Ecto neural progenitor cell (in vitro differentiated cells): ENCODE measurements at regions not wholly inside any gene's neighbourhood (a gene's known extent, or its start where the extent isn't known, plus 50 kb on each side); places are given as distances from the start of the nearest gene placed in this dataset.

Source experiments
- DNase-seq: peaks from one replicate; pipeline ENCODE4 v3.0.0-alpha.2; 2018; ENCODE audit warnings: low spot score

- DNase-seq, result no peak
These were observed 243.6 kb upstream of the IGFBP3 start for GRCh38 chr7:46164629-46165028.

- DNase-seq, result no peak
These were observed 242.2 kb upstream of the IGFBP3 start for GRCh38 chr7:46163246-46163645.

GRCh38 chr7:46162609-46163008, 241.5 kb upstream of the IGFBP3 start:
- no peak for DNase-seq

GRCh38 chr7:46160861-46161260, 239.8 kb upstream of the IGFBP3 start:
- DNase-seq, result no peak

- DNase-seq, result no peak
These were observed 236.9 kb upstream of the IGFBP3 start for GRCh38 chr7:46157931-46158330.

GRCh38 chr7:46157404-46157803, 236.3 kb upstream of the IGFBP3 start:
- DNase-seq, result no peak

- no peak for DNase-seq
These were observed 235.8 kb upstream of the IGFBP3 start for GRCh38 chr7:46156853-46157252.

- no peak for DNase-seq
These were observed 235.0 kb upstream of the IGFBP3 start for GRCh38 chr7:46156086-46156485.

- no peak for DNase-seq
These were observed 234.3 kb upstream of the IGFBP3 start for GRCh38 chr7:46155367-46155766.

GRCh38 chr7:46153951-46154787, 233.1 kb upstream of the IGFBP3 start:
- no peak for DNase-seq

- DNase-seq, result no peak
These were observed 232.5 kb upstream of the IGFBP3 start for GRCh38 chr7:46153583-46153950.

GRCh38 chr7:46152696-46153095, 231.6 kb upstream of the IGFBP3 start:
- no peak for DNase-seq

- DNase-seq, result no peak
These were observed 229.6 kb upstream of the IGFBP3 start for GRCh38 chr7:46150721-46151120.

- DNase-seq, result no peak
These were observed 229.1 kb upstream of the IGFBP3 start for GRCh38 chr7:46150202-46150601.

GRCh38 chr7:46147871-46148270, 226.8 kb upstream of the IGFBP3 start:
- DNase-seq, result no peak

GRCh38 chr7:46146454-46147255, 225.6 kb upstream of the IGFBP3 start:
- no peak for DNase-seq

GRCh38 chr7:46145412-46145811, 224.3 kb upstream of the IGFBP3 start:
- no peak for DNase-seq

GRCh38 chr7:46143949-46144917, 223.2 kb upstream of the IGFBP3 start:
- DNase-seq, result no peak

- no peak for DNase-seq
These were observed 222.3 kb upstream of the IGFBP3 start for GRCh38 chr7:46143421-46143820.

- DNase-seq, result no peak
These were observed 218.0 kb upstream of the IGFBP3 start for GRCh38 chr7:46139079-46139478.

GRCh38 chr7:46137725-46138124, 216.7 kb upstream of the IGFBP3 start:
- DNase-seq, result no peak

GRCh38 chr7:46135557-46135956, 214.5 kb upstream of the IGFBP3 start:
- no peak for DNase-seq
